Activated T-cell treated with anti-CD3 and anti-CD28 coated beads for 4 hours (primary cell): ENCODE measurements at regions not wholly inside any gene's neighbourhood (a gene's known extent, or its start where the extent isn't known, plus 50 kb on each side); places are given as distances from the start of the nearest gene placed in this dataset.
A peak's percentile ranks its signal among the peaks of the same experiment; 100 is the strongest.
"Not testable (repeated sequence)": the region's sequence is repeated elsewhere in the genome, so short reads cannot be mapped to it uniquely, and the experiment has no call there.

Experiments used
- DNase-seq: peaks from one replicate; pipeline ENCODE4 v3.0.0-alpha.2; 2020

- no peak for DNase-seq
Measured at GRCh38 chrX:54615109-54615508, 85.1 kb downstream of the GNL3L start.

GRCh38 chrX:54633641-54634040, 103.6 kb downstream of the GNL3L start:
- no peak for DNase-seq

- no peak for DNase-seq
Measured at GRCh38 chrX:54639018-54639345, 109.0 kb downstream of the GNL3L start.

- DNase-seq, result peak; percentile 85
Measured at GRCh38 chrX:54639346-54640102, 109.5 kb downstream of the GNL3L start.

- DNase-seq, result no peak
Measured at GRCh38 chrX:54640103-54640690, 110.2 kb downstream of the GNL3L start.

- no peak for DNase-seq
Measured at GRCh38 chrX:54640736-54641135, 110.7 kb downstream of the GNL3L start.

GRCh38 chrX:54641530-54641929, 111.5 kb downstream of the GNL3L start:
- DNase-seq, result no peak

- DNase-seq, result not testable (repeated sequence)
Measured at GRCh38 chrX:54647607-54648006, 117.6 kb downstream of the GNL3L start.

- no peak for DNase-seq
Measured at GRCh38 chrX:54659547-54659946, 129.5 kb downstream of the GNL3L start.

GRCh38 chrX:54675762-54676161, 122.3 kb downstream of the ITIH6 start:
- no peak for DNase-seq

- DNase-seq, result no peak
Measured at GRCh38 chrX:54695231-54695630, 102.8 kb downstream of the ITIH6 start.

GRCh38 chrX:54695816-54696487, 102.1 kb downstream of the ITIH6 start:
- DNase-seq, result no peak
